ENCODE measurements at regions not wholly inside any gene's neighbourhood (a gene's known extent, or its start where the extent isn't known, plus 50 kb on each side); places are given as distances from the start of the nearest gene placed in this dataset.
"Not testable (repeated sequence)": the region's sequence is repeated elsewhere in the genome, so short reads cannot be mapped to it uniquely, and the experiment has no call there.

- DNase-seq, result peak in 1 of 51 donors; percentile 6
These were observed 105.2 kb downstream of the OR2B2 start for GRCh38 chr6:27806981-27807440.

GRCh38 chr6:27805347-27805746 is 106.8 kb downstream of the OR2B2 start:
- DNase-seq, result no peak

GRCh38 chr6:27804851-27805250 is 107.3 kb downstream of the OR2B2 start:
- DNase-seq, result no peak

- no peak for DNase-seq
These were observed 111.3 kb downstream of the OR2B2 start for GRCh38 chr6:27800731-27801373.

GRCh38 chr6:27797960-27798359 is 114.2 kb downstream of the OR2B2 start:
- DNase-seq, result peak in 1 of 51 donors; percentile 56

GRCh38 chr6:27796736-27797481 is 115.3 kb downstream of the OR2B2 start:
- not testable (repeated sequence) for DNase-seq

- peak in 8 of 51 donors; percentile 4 to 60 (median 30) for DNase-seq
These were observed 116.3 kb downstream of the OR2B2 start for GRCh38 chr6:27795697-27796494.

GRCh38 chr6:27791182-27791943 is 120.8 kb downstream of the OR2B2 start:
- DNase-seq, result peak in 27 of 51 donors; percentile 3 to 58 (median 25)

- not testable (repeated sequence) for DNase-seq
These were observed 123.8 kb downstream of the OR2B2 start for GRCh38 chr6:27788376-27788775.

- DNase-seq, result no peak
These were observed 126.1 kb downstream of the OR2B2 start for GRCh38 chr6:27786048-27786447.

GRCh38 chr6:27785294-27785693 is 126.9 kb downstream of the OR2B2 start:
- DNase-seq, result no peak

- DNase-seq, result no peak
These were observed 129.4 kb downstream of the OR2B2 start for GRCh38 chr6:27782748-27783147.

- no peak for DNase-seq
These were observed 133.4 kb downstream of the OR2B2 start for GRCh38 chr6:27778625-27779417.

GRCh38 chr6:27777614-27778355 is 134.4 kb downstream of the OR2B2 start:
- no peak for DNase-seq

GRCh38 chr6:27777126-27777525 is 135.1 kb downstream of the OR2B2 start:
- DNase-seq, result no peak

GRCh38 chr6:27776504-27776903 is 135.7 kb downstream of the OR2B2 start:
- DNase-seq, result no peak

GRCh38 chr6:27775796-27776184 is 136.4 kb downstream of the OR2B2 start:
- DNase-seq, result no peak

- not testable (repeated sequence) for DNase-seq
These were observed 136.9 kb downstream of the OR2B2 start for GRCh38 chr6:27775138-27775795.

- DNase-seq, result not testable (repeated sequence)
These were observed 138.0 kb downstream of the OR2B2 start for GRCh38 chr6:27774264-27774600.

All from hypothalamus (tissue), 51 donors.